ENCODE measurements at regions not wholly inside any gene's neighbourhood (a gene's known extent, or its start where the extent isn't known, plus 50 kb on each side); places are given as distances from the start of the nearest gene placed in this dataset.

DNA sequence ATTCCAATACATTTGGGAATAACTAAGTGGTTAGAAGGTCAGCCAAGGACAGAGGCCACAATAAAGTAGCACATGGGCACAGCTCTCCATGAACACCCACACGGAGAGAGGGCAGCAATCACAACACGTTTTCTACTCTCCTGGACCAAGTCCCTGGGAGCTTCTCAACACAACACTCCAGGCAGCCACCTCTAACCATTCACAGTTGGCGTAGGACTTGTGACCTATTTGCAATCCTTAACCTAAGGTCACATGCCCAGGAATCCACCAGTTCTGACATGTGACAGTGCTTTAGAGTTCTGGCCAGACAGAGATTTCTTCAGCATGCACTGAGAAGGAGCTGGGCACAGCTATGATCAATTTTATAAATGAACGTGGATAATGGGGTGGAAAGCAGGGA is 280.8 kb downstream of the SHQ1 start:
- DNase-seq (ENCODE audit: low read depth in 2 of 2) = no peak

DNA sequence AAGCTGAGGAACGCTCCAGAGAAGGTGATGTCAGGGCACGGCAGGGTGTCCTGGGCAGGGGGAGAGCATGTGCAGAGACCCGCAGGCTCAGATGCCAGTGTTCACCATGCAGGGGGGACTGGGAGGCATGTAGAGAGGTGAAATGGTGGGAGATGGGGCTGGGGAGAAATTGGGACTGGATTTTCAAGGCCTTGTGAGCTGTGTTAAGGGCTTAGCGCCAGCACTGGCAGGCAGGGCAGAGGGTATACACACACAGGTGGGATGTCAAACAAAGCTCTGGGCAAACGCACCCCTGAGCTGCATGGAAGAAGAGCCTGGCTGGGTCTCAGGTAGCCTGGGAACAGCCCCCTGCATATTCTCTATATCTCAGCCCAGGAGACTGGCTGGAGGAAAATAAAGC is 282.7 kb downstream of the SHQ1 start:
- no peak for DNase-seq (ENCODE audit: low read depth in 2 of 2)

DNA sequence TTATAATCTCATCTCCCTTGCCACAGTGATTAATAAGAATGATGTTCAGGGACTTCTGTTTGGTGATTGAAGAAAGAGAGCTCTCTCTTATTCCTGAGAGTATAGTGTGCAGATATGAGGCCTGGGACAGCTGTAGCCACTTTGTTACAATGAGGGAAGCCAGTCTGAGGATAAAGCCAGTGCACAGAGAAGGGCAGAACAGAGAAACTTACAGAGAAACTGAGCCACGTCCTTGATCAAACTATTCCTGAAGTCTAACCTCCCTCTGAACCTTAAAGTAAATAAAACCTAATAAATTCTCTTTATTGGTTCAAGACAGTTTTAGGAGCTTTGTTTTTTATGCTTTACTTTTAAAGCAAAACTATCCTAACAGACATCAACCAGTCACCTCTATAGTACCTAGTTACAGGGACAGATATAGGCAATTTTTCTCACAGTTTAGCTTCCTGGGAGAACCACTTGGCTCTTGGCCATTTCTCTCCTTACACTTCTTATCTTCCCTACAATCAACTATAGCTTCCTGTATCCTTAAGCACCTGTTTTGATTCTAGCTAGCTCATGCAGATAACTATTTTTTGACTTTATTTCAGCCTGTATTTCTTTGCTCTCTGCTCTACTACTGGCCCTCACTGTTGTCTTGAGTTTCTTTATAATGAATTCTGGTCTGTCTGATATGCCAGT is 284.4 kb downstream of the SHQ1 start:
- no peak for DNase-seq (ENCODE audit: low read depth in 2 of 2)

DNA sequence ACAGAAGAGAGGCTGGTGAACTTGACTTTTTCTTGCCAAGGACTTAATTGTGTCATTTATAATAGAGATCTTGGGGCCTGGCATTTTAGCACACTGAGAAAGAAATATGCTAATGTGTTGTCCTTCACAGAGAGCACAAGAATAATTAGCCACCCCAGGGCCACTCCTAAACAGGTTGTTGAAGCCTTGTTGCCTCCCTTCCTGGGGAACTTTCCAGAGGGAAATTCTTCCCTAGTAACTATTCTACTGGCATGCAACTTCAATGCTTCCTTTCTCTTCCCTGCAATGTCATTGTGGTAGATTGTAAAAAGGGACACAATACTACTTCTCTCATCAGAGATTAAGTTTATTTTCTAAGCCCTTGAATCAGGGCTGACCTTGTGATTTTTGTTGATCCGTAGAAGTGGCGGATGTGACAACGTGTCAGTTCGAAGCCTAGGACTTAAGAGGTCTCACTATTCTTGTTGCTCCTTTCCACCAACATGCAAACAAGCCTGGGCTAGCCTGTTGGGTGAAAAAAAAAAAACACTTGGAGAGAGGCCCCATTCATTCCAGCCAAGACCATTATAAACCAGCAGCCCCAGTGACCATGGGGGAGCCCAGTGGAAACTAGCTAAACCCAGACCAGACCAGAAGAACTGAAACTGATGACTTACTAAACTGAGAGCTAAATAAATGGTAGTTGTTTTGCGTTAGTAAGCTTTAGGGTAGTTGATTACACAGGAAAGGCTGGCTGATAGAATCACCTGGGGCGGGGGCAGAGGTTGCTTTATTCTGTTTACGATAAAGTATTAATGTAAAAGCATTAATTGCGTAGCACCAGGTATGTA is 287.2 kb downstream of the SHQ1 start:
- no peak for DNase-seq (ENCODE audit: low read depth in 2 of 2)

DNA sequence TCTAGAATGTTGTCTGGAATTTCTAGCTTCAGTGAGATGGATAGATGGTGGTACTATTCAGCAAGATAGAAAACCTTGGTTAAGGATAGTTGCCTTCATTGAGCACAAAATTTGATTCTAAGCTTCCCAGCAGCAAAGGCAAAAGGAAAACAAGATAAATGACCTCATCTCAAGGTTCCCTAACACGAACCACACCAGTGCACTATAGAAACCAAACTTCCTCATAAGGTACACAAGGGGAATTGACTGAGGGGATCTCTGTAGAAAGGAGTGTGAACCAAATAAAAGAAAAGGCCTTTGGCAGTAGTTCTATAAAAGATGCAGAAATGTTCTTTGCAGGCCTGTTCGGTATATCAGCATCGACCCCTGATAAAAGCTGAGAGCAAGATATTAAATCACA is 288.9 kb downstream of the SHQ1 start:
- no peak for DNase-seq (ENCODE audit: low read depth in 2 of 2)

DNA sequence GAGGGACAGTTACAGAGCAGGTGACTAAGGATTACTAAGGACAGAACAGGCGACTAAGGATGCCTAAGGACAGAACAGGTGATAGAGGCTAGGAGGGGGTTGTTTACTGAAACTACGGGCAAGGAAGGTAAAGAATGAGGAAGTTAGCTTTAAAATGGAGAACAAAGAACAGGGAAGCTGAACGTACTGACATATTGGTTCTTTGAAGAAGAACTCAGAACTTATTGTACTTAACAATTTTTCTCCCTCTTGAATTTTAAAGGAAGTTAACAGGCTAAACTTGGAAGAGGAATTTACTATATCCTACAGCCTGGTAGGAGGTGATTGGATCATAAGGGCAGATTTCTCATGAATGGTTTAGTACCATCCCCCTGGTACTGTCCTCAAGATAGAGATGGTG is 290.2 kb downstream of the SHQ1 start:
- DNase-seq (ENCODE audit: low read depth in 2 of 2) = no peak

DNA sequence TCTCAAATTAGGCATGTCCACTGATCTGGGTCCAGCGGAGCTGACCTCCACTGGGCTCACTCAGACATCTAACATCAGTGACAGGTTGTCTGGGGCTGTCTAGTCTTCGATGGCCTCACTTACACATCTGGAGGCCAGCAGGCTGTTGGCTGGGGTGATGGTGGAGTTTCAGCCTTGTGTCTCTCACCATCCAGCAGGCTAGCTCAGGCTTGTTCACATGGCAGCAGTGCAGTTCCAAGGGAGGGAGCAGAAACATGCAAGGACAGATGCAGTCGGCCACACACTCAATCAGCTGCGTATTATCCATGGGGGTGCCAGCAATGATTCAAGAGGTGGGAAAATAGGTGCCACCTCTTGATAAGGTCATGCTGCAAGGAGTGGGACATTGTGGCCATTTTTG is 292.5 kb downstream of the SHQ1 start:
- DNase-seq (ENCODE audit: low read depth in 2 of 2) = no peak

DNA sequence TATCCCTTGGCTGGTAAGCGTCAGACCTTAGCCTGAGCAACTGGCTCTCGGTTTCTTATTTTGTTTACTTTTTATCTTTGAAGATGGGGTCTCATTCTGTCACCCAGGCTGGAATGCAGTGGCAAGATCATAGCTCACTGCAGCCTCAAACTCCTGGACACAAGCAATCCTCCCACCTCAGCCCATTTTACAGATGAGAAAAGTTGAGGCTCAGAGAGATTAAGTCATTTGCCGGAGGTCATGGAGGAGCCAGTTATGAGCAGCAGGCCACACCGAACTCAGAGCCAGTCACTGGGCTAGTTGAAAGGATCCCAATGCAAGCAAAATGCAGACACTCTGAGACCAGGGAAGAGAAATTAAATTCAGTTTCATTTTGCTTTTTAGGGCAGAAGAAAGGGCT is 293.6 kb downstream of the SHQ1 start:
- DNase-seq (ENCODE audit: low read depth in 2 of 2) = no peak

DNA sequence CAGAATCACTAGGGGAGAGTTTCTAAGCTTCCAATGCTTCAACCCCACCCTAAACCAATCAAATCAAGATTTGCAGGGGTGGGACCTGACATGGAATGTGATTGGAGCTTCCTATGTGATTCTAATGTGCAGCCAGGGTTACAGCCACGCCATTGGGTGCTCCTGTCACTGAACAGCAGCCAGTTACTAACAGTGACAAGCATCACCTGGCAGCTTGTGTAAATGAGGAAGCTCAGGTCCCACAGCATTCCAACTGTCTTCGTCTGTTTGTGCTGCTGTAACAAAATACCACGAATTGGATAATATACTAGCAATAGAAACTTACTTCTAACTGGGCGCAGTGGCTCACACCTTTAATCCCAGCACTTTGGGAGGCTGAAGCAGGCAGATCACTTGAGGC is 294.9 kb downstream of the SHQ1 start:
- no peak for DNase-seq (ENCODE audit: low read depth in 2 of 2)

DNA sequence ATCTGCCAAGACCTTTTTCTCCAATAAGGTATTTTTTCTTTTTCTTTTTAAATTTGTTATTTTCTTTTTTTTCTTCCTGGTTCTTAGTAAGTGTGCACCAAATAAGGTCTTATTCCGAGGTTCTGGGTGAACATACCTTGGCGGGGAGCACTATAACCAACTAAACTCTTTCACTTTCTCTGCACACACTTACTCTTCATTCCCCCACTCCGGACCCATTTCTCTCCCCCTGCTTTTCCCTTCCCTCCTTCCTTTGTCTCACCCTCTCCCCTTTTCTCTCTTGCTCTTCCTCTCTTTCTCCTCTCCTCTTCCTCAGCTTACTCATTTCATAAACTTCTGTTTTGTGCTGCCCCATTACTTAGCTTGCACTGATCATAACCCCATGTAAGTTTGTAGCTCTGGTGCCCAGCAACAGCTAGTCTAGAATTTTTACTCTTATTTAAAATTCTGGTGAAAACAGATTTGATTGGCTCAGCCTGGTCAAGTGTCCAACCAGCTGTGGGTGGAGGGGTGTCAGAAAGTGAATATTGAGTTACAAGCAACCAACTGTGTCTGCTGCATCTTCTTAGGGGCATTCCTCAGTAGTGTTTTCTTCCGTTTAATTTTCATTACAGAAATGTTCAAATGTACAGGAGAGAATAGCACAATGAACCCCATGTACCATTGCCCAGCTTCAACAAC is 297.5 kb downstream of the SHQ1 start:
- no peak for DNase-seq (ENCODE audit: low read depth in 2 of 2)

DNA sequence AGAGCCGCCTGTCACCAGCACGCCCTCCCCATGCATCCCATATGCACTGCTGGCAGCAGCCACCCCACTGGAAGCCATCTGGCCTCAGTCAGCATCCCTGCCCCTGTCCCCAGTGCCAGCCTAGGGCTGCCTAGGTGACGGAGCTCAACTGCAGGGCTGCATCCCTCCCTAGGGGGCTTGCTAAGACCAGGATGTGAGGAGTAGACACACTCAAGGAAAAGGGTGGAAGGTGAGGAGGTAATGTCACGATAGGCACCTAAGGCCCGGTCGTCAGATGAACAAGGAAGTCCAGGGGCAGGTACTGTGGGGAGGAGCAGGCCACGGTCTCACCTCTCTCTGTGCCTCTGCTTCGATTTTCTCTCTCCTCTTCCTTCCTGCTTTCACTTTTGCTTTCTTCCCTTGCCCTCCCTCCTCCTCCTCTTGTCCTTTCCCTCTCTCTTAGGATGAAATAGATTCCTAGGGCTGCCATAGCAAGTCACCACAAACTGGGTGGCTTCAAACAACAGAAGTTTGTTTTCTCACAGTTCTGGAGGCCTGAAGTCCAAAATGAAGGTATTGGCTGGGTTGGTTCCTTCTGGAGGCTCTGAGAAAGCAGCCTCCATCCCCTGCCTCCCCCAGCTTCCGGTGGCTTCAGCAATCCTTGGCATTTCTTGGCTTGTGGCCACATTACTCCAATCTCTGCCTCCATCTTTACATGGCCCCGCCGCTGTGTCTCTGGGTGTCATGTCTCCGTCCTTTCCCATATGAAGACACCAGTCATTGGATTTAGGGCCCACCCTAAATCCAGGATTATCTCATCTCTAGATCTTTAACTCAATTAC is 298.3 kb downstream of the SHQ1 start:
- DNase-seq (ENCODE audit: low read depth in 2 of 2) = no peak

DNA sequence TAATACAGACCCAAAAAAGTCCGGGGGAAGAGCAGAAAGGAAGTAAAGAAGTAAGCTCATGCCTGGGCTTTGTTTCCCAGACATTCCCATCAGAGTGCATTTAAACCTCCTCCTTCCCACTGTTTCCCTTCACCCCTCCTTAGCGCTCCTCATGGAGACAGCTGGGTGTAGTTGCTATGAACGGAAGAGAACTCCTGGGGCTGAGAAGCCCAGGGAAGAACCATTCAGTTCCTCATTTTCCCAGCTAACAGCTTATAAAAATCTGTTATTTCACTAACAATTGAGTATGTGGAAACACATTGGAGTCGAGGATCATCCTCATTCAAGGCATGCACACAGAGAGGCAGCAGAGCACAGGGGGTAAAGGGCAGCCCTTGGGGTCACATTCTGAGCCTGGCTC is 299.3 kb downstream of the SHQ1 start:
- DNase-seq (ENCODE audit: low read depth in 2 of 2) = no peak

DNA sequence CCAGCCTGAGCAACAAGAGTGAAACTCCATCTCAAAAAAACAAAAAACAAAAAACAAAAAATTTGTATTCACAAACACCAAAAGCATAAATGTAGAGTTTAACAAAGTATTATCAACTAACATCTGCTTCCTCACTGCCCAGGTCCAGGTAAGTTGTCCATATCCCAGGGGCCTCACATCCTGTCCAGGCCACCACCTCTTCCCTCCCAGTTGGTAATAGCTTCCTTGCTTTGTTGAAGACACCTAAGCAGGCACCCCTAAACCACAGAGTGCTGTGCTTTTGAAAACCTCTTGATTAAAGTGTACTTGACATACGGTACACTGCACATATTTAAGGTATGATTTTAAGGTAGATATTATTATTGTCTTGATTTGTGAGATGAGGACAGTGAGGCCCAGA is 299.8 kb downstream of the SHQ1 start:
- DNase-seq (ENCODE audit: low read depth in 2 of 2) = no peak

DNA sequence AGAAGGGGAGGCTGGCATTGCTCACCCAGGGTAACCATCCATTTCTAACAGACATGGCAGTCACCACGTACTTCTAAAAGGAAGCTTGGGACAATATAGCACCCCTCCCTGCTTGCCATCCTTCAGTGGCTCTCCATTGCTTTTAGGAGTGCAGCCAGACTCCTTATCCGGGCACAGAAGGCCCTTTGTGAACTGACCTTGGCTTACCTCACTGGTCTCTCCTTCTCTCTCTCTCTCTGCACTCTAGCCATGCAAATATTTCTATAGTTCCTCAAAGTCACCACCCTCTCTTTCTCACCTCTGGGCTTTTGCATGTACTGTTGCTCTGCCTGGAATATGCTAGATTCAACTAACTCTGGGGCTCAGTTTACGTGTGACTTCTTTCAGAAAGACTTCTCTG is 301.1 kb downstream of the SHQ1 start:
- DNase-seq (ENCODE audit: low read depth in 2 of 2) = no peak

DNA sequence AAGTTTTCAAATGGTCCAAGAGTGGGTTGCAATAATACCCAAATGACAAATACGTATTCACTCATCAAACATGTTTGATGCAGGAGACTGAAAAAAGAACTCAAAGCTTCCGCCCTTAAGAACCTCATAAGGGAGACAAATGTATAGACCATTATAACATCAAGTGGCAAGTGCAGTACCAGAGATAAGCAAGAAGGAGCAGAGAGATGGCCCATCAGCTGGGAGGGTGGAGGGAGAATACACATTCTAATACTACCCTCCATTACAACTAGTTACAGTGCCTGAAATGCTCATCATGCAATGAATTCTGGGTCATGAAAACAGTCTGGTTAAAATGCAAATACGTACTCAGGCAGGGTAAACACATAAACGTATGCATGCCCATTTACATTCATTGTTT is 304.0 kb downstream of the SHQ1 start:
- DNase-seq (ENCODE audit: low read depth in 2 of 2) = no peak

DNA sequence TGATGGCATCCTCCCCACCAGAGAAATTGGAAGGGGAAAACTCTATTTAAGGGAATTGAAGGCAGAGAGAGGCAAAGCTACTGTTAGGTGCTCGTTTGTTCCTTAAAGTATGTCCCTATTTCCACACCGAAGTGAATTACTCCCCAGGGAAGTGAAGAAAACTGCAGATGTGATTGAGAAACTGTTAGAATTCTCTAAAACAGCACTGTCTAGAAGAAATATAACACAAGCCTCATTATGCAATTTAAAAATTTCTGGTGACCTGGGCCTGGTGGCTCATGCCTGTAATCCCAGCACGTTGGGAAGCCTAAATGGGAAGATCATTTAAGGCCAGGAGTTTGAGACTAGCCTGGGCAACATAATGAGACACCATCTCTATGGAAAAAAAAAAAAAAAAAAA is 305.0 kb downstream of the SHQ1 start:
- DNase-seq (ENCODE audit: low read depth in 2 of 2) = no peak

DNA sequence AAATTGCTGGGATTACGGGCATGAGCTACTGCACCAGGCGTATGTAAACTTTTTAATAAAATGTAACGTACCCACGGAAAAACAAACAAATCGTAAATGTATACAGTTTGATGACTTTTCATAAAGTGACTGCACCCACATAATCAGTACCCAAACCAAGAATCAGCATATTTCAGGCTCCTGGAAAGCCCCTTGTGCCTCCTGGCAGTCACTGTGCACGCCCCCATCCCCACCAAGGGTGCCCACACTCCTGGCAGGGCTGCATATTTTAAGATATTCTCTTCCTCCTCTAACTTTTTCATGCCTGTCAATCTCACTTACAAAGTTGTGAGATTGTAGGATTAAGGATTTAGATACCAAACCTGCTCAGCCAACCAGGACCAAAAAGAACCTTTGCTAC is 305.5 kb downstream of the SHQ1 start:
- no peak for DNase-seq (ENCODE audit: low read depth in 2 of 2)

DNA sequence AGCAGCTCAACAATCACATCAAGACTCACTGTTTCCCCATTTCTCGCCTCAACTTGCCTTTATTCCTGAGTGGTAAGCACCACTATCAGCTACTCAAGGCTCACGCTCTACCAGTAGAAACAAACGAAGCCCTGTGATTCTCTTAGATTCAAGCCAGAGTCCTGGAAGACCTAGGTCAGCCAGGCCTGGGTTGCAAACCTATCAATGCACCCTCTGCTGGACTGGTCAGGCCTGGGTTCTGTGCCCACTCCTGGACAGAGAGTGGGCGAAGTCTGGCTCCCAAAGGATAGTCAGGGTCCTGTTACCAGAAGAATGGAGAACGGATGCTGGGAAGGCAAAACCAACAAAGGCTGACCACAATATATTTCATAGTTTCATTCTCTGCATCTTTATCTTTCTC is 308.4 kb downstream of the SHQ1 start:
- DNase-seq (ENCODE audit: low read depth in 2 of 2) = no peak

DNA sequence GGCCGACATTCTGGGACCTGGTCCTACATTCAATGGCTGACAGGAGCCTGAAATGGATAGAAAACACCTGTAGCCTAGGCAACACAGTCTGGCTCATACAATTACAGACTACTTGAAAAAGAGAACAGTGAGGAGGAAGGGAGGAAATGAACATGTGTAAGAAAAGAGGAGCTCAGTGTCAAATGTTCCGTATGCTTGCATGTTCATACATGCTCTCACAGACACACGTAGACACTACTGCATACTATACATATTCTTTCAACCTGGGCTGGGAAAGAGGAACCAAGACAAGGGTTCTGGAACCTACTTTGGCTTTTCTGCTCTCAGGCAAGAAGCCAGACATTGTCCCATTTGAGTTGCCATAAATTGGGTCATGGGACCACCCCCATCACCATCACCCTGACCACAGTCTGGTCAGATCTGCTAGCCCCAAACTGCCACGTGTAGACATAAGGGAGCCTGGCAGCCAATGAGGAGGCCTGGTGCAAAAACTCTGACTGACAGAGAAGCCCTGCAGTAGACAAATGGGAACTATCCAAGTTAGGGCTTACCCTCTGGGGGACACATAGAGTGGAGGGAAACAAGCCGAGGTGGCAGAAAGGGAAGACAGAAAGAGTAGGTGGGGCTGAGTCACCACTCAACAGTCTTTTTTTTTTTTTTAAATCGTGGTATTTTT is 310.0 kb downstream of the SHQ1 start:
- no peak for DNase-seq (ENCODE audit: low read depth in 2 of 2)

DNA sequence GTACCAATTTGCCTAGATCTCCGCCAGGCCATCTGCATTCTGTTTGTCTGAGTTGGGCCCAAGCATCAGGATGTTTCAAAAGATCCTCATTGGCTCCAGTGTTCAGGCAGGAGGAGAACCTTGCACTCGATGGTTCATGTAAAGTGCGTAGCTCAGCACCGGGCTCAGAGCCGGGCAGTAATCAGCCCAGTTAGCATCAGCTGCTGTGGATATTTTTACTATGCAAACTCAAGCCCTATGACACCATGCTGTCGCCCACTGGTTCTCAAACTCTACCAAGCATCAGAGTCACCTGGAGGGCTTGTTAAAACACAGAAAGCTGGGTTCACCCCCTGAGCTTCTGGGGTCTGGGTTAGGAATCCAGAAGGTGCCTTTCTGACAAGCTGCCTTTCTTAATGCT is 310.8 kb downstream of the SHQ1 start:
- no peak for DNase-seq (ENCODE audit: low read depth in 2 of 2)

DNA sequence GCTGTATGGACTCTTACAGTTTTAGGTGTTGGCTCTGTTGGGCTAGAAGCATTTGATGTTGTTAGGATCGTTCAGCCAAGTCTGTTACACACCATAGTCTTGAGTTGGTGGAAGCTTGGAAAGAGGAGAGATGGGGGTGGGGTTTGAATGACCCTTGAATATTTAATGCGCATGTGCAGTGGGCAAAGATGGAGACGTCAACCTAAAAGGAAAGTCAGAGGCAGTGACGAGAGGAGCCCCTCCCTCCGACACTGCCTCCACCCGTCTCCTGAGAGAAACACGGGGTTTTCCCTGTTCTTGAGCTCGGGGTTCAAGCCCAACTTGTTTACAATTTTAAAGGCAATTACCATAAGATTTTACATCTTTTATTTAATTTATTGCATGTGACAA is 311.4 kb downstream of the SHQ1 start:
- no peak for DNase-seq (ENCODE audit: low read depth in 2 of 2)

Data from activated CD4-positive, alpha-beta T cell treated with anti-CD3 and anti-CD28 coated beads for 24 hours (primary cell).